ENCODE measurements at regions not wholly inside any gene's neighbourhood (a gene's known extent, or its start where the extent isn't known, plus 50 kb on each side); places are given as distances from the start of the nearest gene placed in this dataset.

DNA sequence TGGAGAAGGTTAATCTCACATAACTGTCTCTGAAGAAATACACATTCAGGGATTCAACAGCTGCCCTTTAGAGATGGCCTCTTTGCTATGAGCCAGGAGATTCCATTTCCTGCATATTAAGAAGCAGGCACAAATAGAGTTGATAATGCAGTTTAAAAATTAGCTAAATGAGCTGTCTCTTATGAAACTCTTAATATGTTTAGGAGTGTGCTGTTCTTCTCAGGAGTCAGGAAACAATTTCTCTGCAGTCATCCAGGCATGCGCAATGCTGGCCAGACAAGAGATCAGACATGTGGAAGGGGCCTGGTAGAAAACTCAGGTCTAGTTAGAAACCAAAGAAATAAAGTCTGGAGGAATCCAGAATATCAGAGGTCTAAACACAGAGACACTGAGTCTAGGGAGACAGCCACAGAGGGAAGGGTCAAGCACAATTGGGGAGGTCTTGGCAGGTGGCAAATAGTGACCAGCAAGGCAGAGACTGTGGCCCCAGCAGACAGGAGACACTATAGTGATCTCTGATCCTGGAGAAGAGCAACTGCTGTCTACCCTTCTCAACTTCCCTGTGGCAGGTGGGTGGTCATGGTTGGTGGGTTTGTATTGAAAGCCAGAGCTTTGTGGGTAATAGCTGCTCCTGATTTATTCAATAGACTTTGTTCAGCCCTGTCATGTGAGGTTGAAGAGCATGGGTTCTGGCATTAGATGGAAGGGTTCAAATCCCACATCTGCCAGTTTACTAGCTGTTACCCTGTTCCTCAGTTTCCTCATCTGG, 185.8 kb upstream of the RMST start:
- DNase-seq: no peak

DNA sequence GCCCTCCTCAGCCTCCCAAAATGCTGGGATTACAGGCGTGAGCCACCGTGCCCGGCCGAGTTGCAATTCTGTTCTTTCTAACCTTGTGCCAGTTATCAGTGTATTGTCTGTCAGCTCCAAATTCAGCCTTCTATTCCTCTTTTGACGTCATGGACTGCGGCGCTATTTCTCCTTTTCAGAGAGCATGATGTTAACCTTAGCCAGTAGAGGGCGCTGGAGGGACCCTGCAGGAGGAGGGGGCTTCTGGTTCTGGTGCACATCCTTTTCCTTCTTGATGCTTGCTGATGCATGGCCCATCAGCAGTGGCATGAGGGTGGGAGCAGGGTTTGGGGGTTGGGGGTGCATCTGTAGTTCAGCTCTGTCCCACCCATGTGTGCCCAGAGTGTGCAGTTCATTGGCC, 179.3 kb upstream of the RMST start:
- no peak for DNase-seq

DNA sequence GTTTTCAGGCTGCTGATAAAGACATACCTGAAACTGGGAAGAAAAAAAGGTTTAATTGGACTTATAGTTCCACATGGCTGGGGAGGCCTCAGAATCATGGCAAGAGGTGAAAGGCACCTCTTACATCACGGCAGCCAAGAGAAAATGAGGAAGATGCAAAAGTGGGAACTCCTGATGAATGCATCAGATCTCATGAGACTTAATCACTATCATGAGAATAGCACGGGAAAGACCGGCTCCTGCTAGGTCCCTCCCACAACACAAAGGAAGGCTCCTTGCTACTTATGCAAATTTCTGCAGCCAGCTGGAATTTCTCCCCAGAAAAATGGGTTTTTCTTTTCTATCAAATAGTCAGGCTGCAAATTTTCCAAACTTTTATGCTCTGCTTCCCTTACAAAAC, 174.1 kb upstream of the RMST start:
- no peak for DNase-seq

DNA sequence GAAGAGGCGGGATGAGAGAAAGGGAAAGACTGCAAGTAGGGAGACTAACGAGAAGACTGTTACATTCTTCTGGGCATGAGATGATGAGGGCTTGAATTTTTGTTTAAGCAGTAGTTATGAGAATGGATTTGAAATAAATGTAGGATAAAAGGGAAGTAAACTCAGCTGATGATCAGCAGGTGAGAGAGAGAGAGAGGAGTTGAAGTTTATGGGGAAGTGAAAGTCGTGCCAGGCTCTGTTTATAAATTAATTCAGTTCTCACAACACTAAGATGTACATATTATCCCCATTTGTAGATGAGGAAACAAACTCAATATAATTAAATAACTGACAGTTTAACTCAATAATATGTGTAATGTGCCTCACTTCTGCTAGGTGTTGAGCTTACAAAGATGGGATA, 170.0 kb upstream of the RMST start:
- no peak for DNase-seq

DNA sequence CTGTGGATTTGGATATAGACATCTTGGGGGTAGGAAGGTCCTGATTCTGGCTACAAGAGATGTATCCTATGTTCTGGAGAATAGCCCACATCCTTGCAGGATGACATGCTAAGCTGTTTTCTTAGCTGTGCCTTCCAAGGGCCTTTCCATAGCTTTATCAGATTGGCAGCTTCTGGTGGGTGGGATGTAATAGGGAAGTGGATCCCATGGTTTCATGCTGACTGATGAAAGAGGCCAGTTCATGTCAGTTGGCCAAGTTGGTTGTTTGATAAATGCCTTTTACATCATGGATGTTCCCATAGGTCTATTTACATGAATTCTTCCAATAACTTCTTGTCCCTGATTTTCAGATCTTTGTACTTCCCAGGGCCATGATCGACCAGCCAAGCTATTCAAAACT, 169.1 kb upstream of the RMST start:
- DNase-seq: no peak

DNA sequence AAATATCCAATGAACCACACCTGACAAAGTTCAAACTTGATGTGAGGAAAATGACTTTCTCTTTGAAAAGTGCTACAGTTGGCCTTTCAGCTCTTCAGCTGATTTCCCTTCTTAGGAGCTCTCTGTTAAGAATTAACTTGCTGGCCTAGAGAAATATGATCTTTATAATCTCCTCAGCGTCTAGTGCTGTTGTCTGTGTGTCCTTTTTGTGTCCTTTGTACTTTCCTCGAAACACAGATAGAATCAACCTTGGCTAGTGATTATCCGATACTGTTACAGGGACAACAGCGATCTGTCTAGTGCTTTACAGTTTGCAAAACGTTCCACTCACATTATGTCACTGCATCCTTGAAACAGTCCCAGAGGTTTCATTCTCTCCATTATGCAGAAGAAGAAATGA, 162.8 kb upstream of the RMST start:
- DNase-seq: no peak

DNA sequence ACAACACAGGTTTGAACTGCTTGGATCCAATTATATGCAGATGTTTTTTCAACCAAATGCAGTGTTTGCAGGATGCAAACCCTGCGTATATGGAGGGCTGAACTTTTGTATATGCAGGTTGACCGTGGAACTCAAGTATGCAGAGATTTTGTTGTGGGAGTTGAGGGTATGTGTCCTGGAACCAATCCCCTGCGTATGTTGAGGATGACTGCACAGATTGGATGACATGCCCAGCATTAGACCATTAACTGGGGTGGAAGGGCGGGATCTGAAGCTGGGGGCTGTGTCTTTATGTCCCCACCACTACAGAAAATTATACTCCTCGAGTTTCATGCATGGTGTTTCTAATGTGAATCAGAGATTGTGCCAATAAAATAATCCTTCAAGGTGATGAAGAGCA, 162.2 kb upstream of the RMST start:
- no peak for DNase-seq

DNA sequence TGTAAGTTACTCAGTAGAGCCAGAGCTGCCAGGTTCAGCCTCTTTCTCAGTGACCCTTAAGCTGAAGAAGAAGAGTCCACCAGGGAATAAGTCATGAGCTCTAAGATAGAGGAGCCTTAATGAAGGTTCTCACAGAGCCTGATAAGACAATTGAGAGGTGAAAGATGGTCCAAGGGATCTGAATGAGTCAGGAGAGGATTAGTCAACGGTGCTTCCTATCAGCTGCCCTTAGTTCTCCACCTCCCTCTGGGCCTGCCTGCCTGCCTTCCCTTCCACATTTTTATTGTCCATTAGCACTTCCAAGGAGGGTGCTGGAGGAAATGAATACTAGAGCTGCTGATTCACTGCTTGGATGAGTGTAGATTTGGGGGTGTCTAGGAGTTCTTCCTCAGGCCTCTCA, 161.7 kb upstream of the RMST start:
- DNase-seq: no peak

DNA sequence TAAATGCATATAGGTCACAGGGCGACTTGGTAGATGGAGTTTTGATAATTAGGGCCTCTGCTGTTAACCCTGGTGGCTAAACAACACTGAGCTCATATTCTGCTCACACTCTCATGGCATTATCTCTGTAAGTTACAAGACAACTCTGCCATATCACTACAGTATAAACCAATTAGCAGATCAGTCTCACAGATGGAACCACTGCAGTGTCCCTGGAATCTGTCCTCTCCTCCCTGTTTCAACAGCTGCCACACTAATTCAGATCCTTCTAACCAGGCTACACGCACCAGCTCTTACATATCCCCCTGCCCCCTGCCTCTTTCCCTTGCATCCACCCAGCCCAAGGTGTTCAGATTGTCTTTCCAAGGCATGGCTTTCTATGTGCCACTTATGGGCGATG, 161.0 kb upstream of the RMST start:
- DNase-seq: no peak

DNA sequence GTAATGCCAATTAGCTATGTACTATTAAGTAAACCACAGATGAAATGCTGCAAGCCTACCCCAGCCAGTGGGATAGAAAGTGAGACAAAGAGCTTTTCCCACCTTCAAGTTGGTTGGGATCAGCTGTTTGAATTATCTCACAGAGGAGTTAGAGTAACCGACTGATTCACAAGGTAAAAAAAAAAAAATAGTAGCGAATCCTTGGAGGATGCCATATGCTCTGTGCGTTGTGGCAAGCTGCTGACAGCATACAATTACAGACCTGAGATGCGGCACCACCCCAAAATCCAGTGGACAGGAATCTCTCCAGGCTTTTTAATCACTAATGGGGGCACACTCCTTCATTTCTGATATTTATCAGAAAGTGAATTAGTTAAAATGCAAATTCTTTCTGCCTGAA, 157.0 kb upstream of the RMST start:
- no peak for DNase-seq

DNA sequence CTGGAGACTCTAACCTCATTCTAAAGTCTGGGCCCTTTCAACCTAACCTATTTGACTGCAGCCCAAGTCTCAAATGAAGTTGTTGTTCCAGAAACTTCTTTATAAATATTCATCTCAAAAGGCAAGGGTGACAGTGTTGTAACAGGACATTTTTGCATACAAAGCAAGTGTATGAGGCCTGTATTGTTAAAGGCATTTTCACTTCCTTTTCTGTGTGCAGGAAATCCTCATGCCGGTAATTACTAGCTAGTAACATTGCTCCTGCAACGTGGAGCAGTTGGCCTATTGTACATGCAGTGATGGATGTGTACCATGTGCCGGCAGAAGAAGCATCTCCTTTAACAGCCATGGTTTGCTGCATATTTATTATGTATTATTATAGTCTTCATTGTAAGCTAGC, 156.5 kb upstream of the RMST start:
- no peak for DNase-seq

DNA sequence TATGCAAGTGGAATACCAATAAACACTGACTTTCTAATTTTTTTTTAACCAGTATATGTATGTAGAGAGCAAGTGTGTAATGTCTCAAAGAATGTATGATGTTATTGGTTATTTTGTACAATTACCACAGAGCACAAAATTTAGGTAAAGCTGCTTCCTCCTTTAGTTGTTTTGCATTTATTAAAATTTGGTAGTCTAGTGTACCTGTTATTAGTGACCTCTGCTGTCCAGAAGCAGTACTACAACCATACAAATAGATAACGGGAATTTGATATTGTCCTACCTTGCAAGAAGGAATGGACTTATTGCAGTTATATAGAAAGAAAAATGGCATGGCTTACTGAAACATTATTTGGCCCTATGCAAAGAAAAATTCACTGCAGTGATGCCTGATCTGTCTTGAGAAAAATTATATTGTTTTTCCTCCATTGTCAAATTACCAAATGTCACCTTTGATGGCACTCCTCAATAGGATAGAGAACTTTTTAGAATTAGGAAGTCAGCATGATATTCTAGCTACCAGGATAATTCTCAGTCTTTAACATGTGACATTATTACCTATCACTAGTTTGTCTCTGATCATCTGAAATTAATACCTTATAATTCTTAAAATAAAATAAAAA, 153.9 kb upstream of the RMST start:
- peak; percentile 44 to 45 for DNase-seq

DNA sequence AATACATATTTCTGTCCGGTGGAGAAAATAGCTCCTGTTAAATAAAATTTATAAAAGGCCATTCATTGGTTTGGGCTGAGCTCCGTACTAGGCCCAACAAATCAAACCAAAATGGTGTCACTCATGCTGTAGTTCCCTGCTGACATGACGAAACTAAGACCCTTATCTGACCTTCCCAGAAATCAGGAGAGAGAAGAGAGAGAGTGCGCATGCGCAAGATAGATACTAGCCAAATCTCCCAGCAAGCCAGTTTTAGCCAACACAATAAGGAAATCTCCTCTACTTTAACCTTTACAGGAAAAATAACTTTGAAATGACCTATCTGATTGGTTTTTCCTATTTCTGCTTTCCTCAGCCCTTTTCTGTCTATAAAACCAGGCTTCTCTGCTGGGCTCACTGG, 152.7 kb upstream of the RMST start:
- no peak for DNase-seq

DNA sequence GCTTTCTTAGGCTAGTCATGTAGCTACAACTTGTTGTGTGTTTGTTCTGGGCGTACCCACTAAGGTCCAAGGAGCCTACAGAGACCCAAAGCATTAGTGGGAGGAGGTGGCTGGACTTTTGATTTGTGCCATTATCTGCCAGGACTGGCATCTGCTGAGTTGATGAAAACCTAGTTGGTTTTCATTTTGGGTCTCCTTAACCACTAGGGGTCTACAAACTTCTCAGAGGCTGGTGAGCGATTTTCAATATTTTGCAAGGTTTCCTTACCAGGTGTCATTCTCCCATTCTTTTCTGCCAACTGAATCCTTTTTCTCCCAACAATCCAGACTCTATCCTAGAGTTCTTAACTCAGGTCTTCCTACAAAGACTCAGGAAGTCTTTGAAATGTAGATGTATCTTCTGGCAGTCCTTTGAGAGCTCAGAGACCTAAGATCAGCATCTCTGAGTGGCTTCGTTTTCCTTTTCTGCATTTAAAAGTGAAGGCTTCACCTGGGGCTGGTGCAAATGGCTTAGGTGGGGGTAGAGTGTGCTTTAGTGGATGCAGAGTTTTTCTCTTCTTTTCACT, 150.0 kb upstream of the RMST start:
- peak in 1 of 2 experiments; percentile 1 for DNase-seq

DNA sequence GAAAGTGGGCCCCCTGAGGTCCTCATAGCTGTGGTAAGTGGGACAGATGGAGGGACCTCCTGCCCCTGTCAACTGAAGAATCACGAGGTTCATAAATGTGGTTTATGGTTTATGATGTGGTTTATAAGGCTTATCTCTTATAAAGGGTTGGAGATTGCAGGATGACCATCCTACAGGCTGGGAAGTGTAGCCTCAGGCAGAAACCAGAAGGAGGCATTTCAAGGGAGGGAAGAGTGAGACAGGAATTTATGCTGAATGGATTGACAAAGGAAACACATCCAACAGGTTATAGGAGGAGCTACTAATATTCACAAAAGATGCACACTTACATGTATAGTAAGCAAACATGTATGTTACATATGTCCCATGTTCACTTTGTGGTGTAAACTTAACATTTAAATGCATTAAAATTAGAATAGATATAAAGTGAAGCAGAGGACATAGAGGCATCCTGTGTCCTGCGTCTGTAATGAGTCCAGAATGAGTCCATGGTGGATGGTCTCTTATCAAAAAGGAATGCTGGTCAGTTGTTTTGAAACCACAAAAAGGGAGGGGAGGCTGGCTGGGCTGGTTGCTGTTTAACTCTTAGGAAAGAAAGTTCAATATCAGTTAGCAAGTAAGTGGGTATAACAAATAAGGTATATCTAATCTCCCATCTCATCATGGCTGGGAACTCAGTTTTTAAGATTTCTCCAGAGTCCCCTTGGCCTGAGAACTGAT, 149.0 kb upstream of the RMST start:
- no peak for DNase-seq

DNA sequence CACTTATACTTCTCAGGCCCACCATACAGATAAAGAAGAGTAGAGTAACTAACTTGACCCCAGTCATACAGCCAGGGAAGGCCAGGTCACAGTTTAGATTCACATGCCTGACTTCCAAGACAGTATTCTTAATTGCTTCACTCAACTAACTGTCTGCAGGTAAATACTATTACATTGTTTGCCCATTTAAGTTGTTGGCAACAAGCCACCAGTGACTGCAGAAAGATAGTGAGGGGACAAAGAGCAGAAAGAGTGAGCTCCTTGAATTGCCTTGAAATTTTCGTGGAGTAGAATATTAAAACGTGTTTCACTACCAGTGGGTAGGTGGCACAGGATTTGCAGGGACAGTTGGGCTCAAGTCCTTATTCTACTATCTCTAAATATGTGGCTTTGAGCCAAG, 146.3 kb upstream of the RMST start:
- DNase-seq: no peak

DNA sequence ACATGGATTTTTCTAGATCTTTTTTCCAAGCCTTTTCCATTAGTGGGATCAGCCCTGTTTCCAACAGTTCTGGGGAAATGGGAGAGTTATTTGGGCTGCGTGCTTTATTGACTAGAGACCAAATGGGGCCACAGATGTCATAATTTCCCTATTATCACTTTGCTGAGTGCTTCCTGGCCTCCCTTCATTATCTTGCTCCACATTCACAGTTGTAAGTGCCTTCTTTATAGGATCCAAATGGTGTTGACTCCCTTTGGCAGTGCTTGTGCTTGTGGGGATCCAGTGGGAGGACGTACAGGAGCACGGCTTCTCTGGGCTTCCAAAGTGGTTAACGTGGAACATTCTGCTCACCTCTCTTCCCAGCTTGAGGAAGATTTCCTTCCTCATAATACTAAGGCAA, 141.0 kb upstream of the RMST start:
- DNase-seq: no peak

DNA sequence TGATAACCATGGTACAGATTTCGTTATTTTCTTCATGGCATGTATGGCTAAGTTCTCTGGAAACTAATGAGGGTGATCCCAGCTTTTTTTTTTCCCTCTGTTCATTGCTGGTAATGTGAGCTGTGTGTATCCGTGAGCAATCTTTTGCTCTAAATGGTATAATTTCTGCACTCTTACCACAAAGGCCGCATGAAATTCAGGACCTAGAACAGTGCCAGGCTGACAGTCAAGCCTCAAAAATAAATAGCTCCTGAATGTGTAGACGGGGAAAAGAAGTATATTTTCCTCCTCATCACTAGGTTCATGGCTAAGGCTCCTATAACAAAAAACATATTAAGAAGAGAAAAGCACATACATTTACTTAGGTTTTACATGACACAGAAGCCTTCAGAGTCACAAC, 140.2 kb upstream of the RMST start:
- no peak for DNase-seq

DNA sequence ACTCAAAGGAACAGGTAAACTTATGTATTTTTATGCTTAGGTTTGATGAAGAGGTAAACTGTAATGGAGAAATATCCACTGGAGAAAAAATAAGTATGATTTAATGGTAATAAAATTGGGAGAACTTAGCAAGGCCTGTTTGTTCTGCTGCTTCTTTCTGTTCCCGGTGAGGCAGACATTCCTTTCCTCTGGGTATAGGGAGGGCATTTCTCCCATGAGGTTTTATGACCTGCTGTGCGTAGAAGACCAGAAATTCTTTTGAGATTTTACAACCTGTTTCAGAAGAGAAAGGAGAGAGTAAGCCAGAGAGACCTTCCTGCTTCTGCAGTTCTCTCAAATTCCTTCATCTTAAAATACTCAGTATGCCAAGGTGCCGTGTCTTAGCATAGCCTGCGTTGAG, 139.4 kb upstream of the RMST start:
- DNase-seq: no peak

DNA sequence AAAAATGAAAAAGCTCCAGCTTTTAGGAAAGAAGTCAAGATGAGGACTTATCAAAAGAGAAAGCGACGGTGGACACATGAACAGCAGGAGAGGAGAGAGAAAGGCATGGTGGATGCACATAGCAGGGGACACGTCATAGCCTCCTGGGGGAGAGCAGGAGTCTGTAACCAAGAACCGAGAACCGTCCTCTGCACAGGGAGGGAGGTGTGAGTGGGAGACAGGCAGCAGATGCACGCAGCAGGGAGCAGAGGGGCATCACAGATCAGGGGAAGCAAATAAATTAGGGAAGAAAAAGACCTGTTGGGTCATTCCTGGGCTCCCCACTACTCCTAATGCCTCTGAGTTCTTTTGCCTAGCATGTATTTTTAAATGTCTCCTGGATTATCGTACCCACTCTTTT, 138.1 kb upstream of the RMST start:
- DNase-seq: no peak

DNA sequence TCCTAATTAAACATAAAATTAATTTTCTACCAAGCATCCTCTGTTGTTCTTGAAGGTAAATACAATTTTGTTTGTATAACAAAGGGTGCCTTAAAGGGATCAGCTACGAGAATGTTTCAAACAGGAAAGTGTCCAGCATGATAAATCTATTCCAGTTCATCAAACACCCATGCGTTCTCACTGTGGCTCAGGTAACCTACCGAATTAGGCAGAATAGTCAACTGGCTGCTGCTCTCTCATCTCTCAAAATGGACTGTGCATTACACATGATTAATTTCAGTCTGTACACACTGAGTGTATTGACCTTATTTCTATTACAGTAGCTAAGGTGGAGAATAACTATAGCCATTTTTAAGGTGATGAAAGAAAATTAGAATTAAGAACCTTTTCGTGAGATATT, 127.5 kb upstream of the RMST start:
- no peak for DNase-seq

DNA sequence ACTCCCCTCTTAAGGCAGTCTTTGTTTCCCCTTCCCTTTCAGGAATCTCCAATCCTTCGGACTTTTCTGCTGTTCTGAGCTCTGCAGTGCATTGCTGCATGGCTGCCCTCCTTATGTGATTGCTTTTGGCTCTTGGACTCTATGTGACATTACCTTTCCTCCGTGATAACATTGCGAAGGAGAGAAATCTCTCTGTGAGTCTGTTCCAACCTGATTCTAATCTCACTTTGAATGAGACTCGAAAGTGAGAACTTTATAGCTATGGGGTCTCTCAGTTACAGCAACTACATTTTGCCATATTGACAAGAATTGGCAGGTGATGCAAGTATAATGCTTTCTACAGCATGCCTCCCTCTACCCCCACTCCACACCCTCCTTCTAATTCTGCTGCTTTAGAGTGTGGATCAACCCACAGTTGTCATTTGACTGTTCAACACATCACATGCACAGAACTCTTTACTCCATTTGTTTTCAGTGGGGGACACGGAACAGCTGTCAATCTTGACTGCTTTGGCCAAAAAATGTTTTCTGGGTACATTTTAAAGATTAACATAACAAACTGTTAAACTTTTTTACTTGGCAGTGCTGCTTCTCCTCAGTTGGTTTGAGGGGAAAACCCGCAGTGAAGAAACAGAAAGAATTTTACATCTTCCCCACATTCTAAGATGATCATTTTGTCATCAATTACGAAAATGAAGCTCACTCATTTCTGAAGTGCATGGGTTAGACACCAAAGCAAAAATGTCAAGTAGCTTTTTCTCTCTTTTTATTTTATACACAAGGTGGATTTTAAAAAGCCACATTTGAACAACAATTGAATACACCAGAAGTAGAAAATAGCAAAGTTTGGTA, 125.5 kb upstream of the RMST start:
- DNase-seq: no peak

DNA sequence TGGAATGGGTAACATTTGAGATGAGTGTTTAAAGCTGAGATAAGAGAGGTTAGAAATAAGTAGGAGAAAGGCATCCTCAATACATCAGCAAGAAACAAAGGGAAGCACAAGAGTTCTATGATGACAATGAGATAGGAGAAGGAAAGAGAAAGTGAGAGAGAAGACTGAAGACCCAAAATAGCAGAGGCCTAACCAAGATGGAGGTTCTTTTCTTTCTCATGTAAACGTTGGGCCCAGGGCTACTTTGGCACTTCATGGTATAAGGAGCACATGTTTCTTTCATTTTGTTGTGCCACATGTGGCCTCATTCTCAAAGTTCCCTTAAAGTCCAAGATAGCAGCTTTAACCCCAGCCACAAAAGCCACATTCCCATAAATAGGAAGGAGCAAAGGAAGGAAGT, 120.5 kb upstream of the RMST start:
- DNase-seq: no peak

Measured in Kasumi-1 (cell line).